WTC11 (cell line): ENCODE measurements at regions not wholly inside any gene's neighbourhood (a gene's known extent, or its start where the extent isn't known, plus 50 kb on each side); places are given as distances from the start of the nearest gene placed in this dataset.

ENCODE experiments used
- CTCF ChIP-seq: fragments of 200-600 bp; IDR thresholded peaks from 2 replicates; pipeline ENCODE4 v1.8.0; 2022; ENCODE audit warnings: antibody characterized with exemption
- FOXJ3 ChIP-seq: sonication (generic); formaldehyde crosslinking; IDR thresholded peaks from 2 replicates; pipeline ENCODE4 v1.9.0; 2021; ENCODE audit warnings: missing genetic modification reagents, mild to moderate bottlenecking, borderline replicate concordance
- MAX ChIP-seq: sonication (generic); formaldehyde crosslinking; IDR thresholded peaks from 2 replicates; pipeline ENCODE4 v1.8.0; 2022; ENCODE audit warnings: mild to moderate bottlenecking, missing genetic modification reagents
- NR1H2 ChIP-seq: sonication (generic); formaldehyde crosslinking; IDR thresholded peaks from 2 replicates; pipeline ENCODE4 v1.9.0; 2021; ENCODE audit warnings: mild to moderate bottlenecking, moderate library complexity, missing genetic modification reagents
- USF1 ChIP-seq: sonication (generic); formaldehyde crosslinking; IDR thresholded peaks from 2 replicates; pipeline ENCODE4 v1.8.0; 2022; ENCODE audit warnings: mild to moderate bottlenecking, missing genetic modification reagents
- USF2 ChIP-seq: sonication (generic); formaldehyde crosslinking; IDR thresholded peaks from 2 replicates; pipeline ENCODE4 v1.8.1; 2023; ENCODE audit warnings: mild to moderate bottlenecking, missing genetic modification reagents, moderate library complexity
- ZNF219 ChIP-seq: sonication (generic); formaldehyde crosslinking; IDR thresholded peaks from 2 replicates; pipeline ENCODE4 v1.8.0; 2023; ENCODE audit warnings: missing genetic modification reagents, mild to moderate bottlenecking, borderline replicate concordance

- peak; percentile 54 for TF ChIP-seq CTCF
- no peak for TF ChIP-seq NR1H2 (CRISPR knock-in tag)
- no peak for TF ChIP-seq FOXJ3 (CRISPR knock-in tag)
- TF ChIP-seq USF2 (CRISPR knock-in tag): no peak
- TF ChIP-seq ZNF219 (CRISPR knock-in tag): no peak
- TF ChIP-seq MAX: no peak
- TF ChIP-seq USF1 (CRISPR knock-in tag): no peak
Measured at GRCh38 chr1:30106125-30106524, 617.3 kb downstream of the MATN1 start.
